ENCODE measurements at regions not wholly inside any gene's neighbourhood (a gene's known extent, or its start where the extent isn't known, plus 50 kb on each side); places are given as distances from the start of the nearest gene placed in this dataset.
"Not testable (repeated sequence)": the region's sequence is repeated elsewhere in the genome, so short reads cannot be mapped to it uniquely, and the experiment has no call there.

DNA sequence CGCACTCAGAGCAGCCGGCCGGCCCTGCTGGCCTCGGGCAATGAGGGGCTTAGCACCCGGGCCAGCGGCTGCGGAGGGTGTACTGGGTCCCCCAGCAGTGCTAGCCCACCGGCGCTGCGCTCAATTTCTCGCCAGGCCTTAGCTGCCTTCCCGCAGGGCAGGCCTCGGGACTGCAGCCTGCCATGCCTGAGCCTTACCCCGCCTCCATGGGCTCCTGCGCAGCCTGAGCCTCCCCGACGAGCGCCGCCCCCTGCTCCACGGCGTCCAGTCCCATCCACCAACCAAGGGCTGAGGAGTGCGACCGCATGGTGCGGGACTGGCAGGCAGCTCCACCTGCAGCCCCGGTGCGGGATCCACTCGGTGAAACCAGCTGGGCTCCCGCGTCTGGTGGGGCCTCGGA, 204.4 kb upstream of the AUTS2 start:
- peak in 1 of 42 donors; percentile 15 for DNase-seq
- intact Hi-C loops (cut with DNase I): not testable (repeated sequence)

DNA sequence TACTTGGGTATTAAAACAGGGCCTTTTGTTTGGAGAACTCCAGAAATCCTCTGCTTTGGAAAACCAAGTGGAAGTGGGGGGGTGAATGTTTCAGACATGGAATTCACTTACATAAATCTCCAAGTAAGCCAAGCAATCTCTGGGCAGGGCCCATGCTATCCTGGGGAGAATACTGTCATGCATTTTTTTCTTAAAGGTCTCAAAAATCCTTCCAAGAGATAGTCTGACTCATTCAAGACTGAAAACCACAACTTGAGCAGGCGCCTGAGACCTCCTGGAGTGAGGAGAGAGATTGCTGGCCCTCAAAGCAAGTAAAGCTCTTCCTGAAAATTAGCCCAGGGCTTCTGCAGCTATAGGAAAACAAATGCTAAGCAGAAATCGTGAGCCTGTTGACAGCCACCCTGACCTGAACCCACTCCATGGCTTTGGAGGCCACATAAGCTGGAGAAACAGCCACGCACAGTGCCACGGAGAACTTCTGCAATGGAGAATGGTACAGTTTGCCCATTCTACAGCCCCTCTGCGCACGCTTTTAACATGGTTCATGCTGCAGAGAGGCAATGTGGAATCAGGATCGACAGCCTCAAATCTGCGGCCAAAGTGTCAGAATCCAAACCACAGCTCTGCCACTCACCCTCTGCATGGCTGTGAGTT, 203.1 kb upstream of the AUTS2 start:
- peak in 1 of 42 donors; percentile 22 for DNase-seq
- intact Hi-C loops (cut with DNase I): no loop called here

DNA sequence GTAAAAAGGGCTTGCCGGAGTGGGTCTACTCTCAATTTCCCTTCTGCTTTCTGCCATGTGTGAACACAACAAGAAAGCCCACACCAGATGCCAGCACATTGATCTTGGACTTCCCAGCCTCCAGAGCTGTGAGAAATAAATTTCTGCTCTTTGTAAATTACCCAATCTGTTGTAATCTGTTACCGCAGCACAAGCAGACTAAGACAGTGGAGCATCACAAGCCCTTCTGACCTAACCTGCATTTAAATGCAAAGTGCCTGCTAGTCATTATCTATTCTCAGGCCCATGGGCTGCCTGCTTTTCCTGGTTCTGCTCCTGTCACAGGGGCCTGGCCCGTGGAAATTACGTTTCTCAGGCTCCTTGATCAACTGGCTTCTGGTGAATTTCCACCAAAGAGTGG, 199.3 kb upstream of the AUTS2 start:
- intact Hi-C loops (cut with DNase I): no loop called here
- DNase-seq: peak in 1 of 42 donors; percentile 30

DNA sequence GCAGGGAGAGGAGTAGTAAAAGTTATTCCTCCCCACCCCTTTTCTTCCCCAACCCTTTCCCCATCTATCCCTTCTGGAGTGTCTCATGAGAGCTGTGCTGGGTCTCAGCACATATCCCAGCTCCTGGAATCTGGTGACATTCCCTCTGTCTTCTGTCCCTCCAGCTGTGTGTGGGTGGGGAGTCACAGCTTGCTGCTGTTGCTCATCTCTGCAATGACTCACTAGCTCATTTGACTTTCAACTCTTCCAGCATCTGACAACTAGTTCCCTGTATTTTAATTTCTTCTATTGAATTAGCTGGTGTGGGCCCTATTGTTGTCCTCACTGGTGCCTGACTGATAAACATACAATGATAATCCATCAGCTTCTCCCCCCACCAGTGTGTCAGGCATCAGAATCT, 198.9 kb upstream of the AUTS2 start:
- intact Hi-C loops (cut with DNase I): no loop called here
- peak; percentile 36 to 94 (median 76) for DNase-seq

GRCh38 chr7:69402696-69403095, 195.6 kb upstream of the AUTS2 start:
- no peak for DNase-seq
- intact Hi-C loops (cut with DNase I): no loop called here

DNA sequence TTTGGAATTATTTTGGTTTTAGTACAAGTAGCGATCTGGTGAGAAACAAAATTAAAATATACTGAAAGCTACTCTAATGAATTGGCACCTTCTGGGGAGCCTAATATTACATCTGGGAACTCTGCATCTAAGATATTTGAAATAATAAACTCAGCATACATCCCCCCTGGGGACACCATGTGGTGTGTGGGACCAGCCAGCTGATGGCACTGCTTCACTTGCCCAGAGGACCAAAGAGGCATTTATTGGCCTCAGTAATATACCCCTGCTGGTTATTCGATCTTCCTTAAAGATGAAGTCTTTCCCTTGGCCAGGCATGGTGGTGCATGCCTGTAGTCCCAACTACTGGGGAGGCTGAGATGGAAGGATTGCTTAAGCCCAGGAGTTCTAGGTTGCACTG, 195.1 kb upstream of the AUTS2 start:
- intact Hi-C loops (cut with DNase I): no loop called here
- peak in 22 of 42 donors; percentile 13 to 67 (median 24) for DNase-seq

DNA sequence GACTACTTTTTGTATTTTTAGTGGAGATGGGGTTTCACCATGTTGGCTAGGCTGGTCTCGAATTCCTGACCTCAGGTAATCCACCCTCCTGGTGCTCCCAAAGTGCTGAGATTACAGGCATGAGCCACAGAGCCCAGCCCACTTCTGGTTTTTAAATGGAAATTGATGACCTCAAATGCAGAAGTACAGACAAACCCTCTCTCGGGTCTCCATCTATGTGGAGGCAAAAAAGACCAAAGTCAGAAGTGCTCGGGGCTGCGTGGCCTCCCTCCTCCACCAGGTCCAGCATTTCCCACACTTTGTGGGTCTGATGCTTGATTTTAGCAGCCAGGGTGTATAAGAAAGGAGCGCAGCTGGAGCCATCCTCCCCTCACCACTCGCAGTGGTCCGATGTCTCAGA, 187.3 kb upstream of the AUTS2 start:
- intact Hi-C loops (cut with DNase I): no loop called here
- DNase-seq: no peak

DNA sequence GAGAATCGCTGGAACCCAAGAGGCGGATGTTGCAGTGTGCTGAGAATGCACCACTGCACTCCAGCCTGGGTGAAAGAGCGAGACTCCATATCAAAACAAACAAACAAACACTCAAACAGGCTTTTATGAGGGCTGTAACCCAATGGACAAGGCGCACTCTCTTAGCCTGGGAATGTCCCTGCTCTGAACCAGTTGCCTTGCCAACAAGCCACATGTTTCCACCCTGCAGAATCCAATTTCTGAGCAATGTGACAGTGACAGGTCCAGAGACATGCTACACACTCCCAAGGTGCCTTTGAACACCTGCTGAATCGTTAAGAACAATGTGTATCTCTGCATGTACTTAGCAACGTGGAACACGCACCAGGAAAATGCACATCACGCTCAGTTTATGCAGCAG, 186.8 kb upstream of the AUTS2 start:
- DNase-seq: no peak
- intact Hi-C loops (cut with DNase I): no loop called here

- intact Hi-C loops (cut with DNase I): no loop called here
- peak in 18 of 42 donors; percentile 9 to 63 (median 29) for DNase-seq
Observed at GRCh38 chr7:69412331-69413146, 185.7 kb upstream of the AUTS2 start.

DNA sequence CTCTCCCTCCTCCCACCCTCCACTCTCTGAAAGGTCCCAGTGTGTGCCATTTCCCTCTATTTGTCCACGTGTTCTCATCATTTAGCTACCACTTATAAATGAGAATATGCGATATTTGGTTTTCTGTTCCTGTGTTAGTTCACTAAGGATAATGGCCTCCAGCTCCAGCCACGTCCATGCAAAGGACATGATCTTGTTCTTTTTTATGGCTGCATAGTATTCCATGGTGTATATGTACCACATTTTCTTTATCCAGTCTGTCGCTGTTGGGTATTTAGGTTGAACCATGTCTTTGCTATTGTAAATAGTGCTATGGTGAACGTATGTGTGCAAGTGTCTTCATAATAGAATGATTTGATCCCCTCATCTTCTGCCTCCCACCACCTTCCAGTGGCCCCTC, 183.7 kb upstream of the AUTS2 start:
- DNase-seq: no peak
- intact Hi-C loops (cut with DNase I): no loop called here

DNA sequence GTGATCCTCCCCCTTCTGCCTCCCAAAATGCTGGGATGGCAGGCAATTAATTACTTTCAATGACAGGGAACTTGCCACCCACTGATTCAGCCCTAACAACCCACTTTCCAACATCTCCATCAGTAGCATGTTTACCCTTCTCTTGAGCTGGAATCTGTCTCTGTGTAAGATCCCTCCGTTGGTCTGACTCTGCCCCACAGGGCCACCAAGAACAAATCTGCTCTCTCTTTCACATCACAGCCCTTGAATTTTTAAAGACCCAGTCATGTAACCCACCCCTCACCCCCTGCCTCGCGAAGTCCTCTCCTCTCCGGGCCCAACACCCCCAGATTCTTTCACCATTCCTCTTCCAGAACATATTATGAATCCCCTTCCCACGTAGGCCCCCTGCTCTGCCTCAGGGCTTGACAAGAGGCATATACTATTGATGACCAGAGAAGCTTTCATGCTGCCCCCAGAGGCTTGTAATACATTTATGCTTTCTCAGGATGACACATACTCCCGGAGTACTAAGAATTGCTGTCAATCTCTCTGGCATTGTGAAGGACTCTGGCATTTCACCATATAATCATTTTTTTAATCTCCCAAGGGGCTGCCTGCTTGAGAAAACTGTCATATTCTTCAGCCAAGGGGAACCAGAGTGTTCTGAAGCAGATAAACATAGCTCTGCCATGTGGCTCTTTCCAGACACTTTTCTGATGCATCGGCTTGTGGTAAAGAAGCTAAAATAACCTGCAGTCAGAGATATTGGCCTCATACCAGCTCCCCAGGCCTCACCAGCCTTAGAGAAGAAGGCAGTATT, 179.2 kb upstream of the AUTS2 start:
- intact Hi-C loops (cut with DNase I): no loop called here
- DNase-seq: no peak

- intact Hi-C loops (cut with DNase I): no loop called here
- DNase-seq: no peak
Observed at GRCh38 chr7:69419934-69420333, 178.3 kb upstream of the AUTS2 start.

GRCh38 chr7:69422574-69422985, 175.7 kb upstream of the AUTS2 start:
- DNase-seq: no peak
- intact Hi-C loops (cut with DNase I): no loop called here

- intact Hi-C loops (cut with DNase I): no loop called here
- no peak for DNase-seq
Observed at GRCh38 chr7:69426705-69427104, 171.6 kb upstream of the AUTS2 start.

- intact Hi-C loops (cut with DNase I): no loop called here
- DNase-seq: no peak
Observed at GRCh38 chr7:69428089-69428488, 170.2 kb upstream of the AUTS2 start.

DNA sequence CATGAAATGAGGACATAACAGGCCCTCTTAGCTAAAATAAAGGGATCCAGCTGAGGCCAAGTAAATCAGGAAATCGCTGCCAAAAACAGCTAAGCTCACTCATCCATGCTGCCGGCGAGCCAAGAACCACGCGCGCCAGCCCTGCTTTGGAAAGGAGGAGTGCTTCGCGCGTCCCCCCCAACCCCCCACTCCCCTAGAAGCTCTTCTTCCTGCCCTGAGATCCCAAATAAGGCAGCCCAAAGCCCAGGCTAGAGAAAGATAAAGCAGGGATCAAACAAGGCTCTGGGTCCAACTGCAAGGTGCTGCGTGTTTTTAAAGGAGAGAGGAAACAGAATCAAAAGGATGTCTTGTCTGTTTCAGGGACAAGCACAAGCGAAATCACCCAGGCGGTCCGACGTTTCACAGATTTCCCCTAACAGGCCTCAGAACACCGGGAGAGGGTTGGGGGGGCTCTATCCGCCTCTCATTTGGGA, 168.3 kb upstream of the AUTS2 start:
- intact Hi-C loops (cut with DNase I): no loop called here
- peak in 40 of 42 donors; percentile 18 to 82 (median 44) for DNase-seq

DNA sequence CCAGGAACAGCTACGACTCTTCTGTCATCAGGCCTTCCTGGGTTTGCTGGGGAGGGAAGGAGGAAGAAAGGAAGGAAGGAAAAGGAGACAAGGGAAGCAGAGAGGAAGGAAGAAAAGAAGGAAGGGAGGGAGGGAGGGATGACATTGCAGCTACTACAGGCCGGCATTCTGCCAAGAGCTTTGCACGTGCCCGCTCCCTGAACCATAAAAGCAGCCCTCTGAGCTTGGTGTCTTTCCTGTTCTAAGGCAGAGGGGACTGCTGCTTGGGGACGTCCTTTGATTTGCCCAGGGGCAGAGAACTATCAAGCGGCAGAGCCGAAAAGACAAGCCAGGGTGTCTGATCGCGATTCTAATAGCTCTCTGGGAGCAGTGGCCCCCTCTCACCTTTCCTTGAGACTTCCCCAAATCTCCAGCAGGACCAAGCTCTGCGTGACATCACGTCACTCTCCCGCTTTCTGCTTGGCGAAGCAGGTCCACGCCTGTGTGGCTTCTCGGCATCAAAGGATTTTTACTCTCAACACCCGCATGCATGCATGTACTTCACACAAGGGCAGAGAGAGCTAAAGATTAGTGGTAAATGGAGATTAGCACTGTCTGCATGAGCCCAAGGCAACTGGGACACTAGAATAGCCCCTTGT, 167.8 kb upstream of the AUTS2 start:
- intact Hi-C loops (cut with DNase I): no loop called here
- peak in 15 of 42 donors; percentile 3 to 54 (median 22) for DNase-seq

- intact Hi-C loops (cut with DNase I): no loop called here
- no peak for DNase-seq
Observed at GRCh38 chr7:69431626-69432025, 166.6 kb upstream of the AUTS2 start.

- DNase-seq; intact Hi-C loops (cut with DNase I): not testable (repeated sequence)
Observed at GRCh38 chr7:69432276-69432675, 166.0 kb upstream of the AUTS2 start.

Measured in head of caudate nucleus (tissue), 42 donors.